ENCODE measurements at regions not wholly inside any gene's neighbourhood (a gene's known extent, or its start where the extent isn't known, plus 50 kb on each side); places are given as distances from the start of the nearest gene placed in this dataset.

- DNase-seq (ENCODE audit: low spot score): no peak
- Histone ChIP-seq H3K9ac (ENCODE audit: low read depth in 1 of 2, low read length in 2 of 2) (no peak overlapping the region), H3K36me3 (ENCODE audit: control insufficient read depth in 4 of 4, insufficient read depth in 3 of 4, low read depth in 1 of 4, low read length in 3 of 4) (no peaks in the 10 kb centered on the region), H3K4me3 (ENCODE audit: low read depth in 1 of 3, low read length in 3 of 3) (no peak overlapping the region), H3K27ac (ENCODE audit: low read depth in 1 of 2, low read length in 2 of 2) (no peak overlapping the region), H3K4me1 (ENCODE audit: control insufficient read depth in 4 of 4, insufficient read depth in 4 of 4, low read length in 3 of 4) (no peaks in the 10 kb centered on the region), H3K9me3 (ENCODE audit: control insufficient read depth in 4 of 4, low read length in 3 of 4) (no peaks in the 10 kb centered on the region), H3K27me3 (ENCODE audit: control insufficient read depth in 4 of 4, insufficient read depth in 4 of 4, low read length in 3 of 4) (peaks cover 0 to 3% (median 0%) of the 10 kb centered on the region in 4 donors)
- TF ChIP-seq HNF4G (IDR thresholded peaks at IDR 0.05): no peak
- WGBS: 55% methylated on average over 5 of the region's 5 CpGs
Measured at GRCh38 chr9:120212853-120213200, 367.1 kb downstream of the CDK5RAP2 start.

GRCh38 chr9:120212153-120212852, 367.7 kb downstream of the CDK5RAP2 start:
- Histone ChIP-seq H3K27ac (ENCODE audit: low read depth in 1 of 2, low read length in 2 of 2) (no peak overlapping the region), H3K27me3 (ENCODE audit: control insufficient read depth in 4 of 4, insufficient read depth in 4 of 4, low read length in 3 of 4) (peaks cover 0 to 3% (median 0%) of the 10 kb centered on the region in 4 donors), H3K4me1 (ENCODE audit: control insufficient read depth in 4 of 4, insufficient read depth in 4 of 4, low read length in 3 of 4) (no peaks in the 10 kb centered on the region), H3K9ac (ENCODE audit: low read depth in 1 of 2, low read length in 2 of 2) (no peak overlapping the region), H3K9me3 (ENCODE audit: control insufficient read depth in 4 of 4, low read length in 3 of 4) (no peaks in the 10 kb centered on the region), H3K36me3 (ENCODE audit: control insufficient read depth in 4 of 4, insufficient read depth in 3 of 4, low read depth in 1 of 4, low read length in 3 of 4) (no peaks in the 10 kb centered on the region), H3K4me3 (ENCODE audit: low read depth in 1 of 3, low read length in 3 of 3) (no peak overlapping the region)
- 56% methylated on average over 2 of the region's 2 CpGs for WGBS
- TF ChIP-seq EGR1 (IDR thresholded peaks at IDR 0.05; ENCODE audit: low read depth in 2 of 2) (no peak), JUND (IDR thresholded peaks at IDR 0.05) (no peak), HNF4G (IDR thresholded peaks at IDR 0.05) (no peak), RXRA (IDR thresholded peaks at IDR 0.05) (no peak), RAD21 (IDR thresholded peaks at IDR 0.05) (no peak), ATF3 (IDR thresholded peaks at IDR 0.05) (no peak), SP1 (IDR thresholded peaks at IDR 0.05) (no peak), MAX (IDR thresholded peaks at IDR 0.05) (no peak), ZBTB33 (IDR thresholded peaks at IDR 0.05) (no peak), GABPA (IDR thresholded peaks at IDR 0.05 in 1 of 2, conservative IDR thresholded peaks at IDR 0.05 in 1 of 2) (no peak), FOXA2 (IDR thresholded peaks at IDR 0.05) (no peak), FOXA1 (IDR thresholded peaks at IDR 0.05) (no peak), REST (IDR thresholded peaks at IDR 0.05) (no peak), TAF1 (conservative IDR thresholded peaks at IDR 0.05) (no peak), HNF4A (conservative IDR thresholded peaks at IDR 0.05) (no peak), YY1 (IDR thresholded peaks at IDR 0.05) (no peak), NR2F2 (IDR thresholded peaks at IDR 0.05) (no peak), CTCF (IDR thresholded peaks at IDR 0.05; ENCODE audit: low read depth, low read length, missing input control) (no peak)
- DNase-seq (ENCODE audit: low spot score): no peak

Measured in liver (tissue), 8 donors.